GM12865 (cell line): ENCODE measurements at regions not wholly inside any gene's neighbourhood (a gene's known extent, or its start where the extent isn't known, plus 50 kb on each side); places are given as distances from the start of the nearest gene placed in this dataset.

Source experiments
- DNase-seq: peaks from one replicate; pipeline ENCODE4 v3.0.0; 2010; ENCODE audit warnings: low read depth
- H3K4me3 ChIP-seq: 2 replicates; pipeline ENCODE4 v1.5.1; 2011; ENCODE audit warnings: mild to moderate bottlenecking, low read depth, low read length, control low read depth
- CTCF ChIP-seq: IDR thresholded peaks from 2 replicates; pipeline ENCODE4 v1.5.1; 2011; ENCODE audit warnings: low read length, control low read depth, low read depth, inconsistent platforms; ENCODE audit not compliant: insufficient read depth; ENCODE audit errors: missing control alignments

- no peak for TF ChIP-seq CTCF
- no peak overlapping the region for H3K4me3 ChIP-seq
- no peak for DNase-seq
Measured at GRCh38 chr17:52824542-52824941, 666.0 kb upstream of the CA10 start.

GRCh38 chr17:52823155-52823554 is 664.6 kb upstream of the CA10 start:
- no peak overlapping the region for H3K4me3 ChIP-seq
- no peak for DNase-seq
- no peak for TF ChIP-seq CTCF

GRCh38 chr17:52790359-52790955 is 631.9 kb upstream of the CA10 start:
- no peak for TF ChIP-seq CTCF
- DNase-seq, result no peak

GRCh38 chr17:52789829-52790228 is 631.3 kb upstream of the CA10 start:
- TF ChIP-seq CTCF, result no peak
- H3K4me3 ChIP-seq, result no peak overlapping the region
- no peak for DNase-seq

More at GRCh38 chr17:52790359-52790955, 631.9 kb upstream of the CA10 start:
- H3K4me3 ChIP-seq, result no peak overlapping the region

GRCh38 chr17:52776234-52776633 is 617.7 kb upstream of the CA10 start:
- no peak overlapping the region for H3K4me3 ChIP-seq
- TF ChIP-seq CTCF, result no peak
- DNase-seq, result no peak

GRCh38 chr17:52762794-52763167 is 604.3 kb upstream of the CA10 start:
- TF ChIP-seq CTCF, result no peak
- DNase-seq, result no peak
- H3K4me3 ChIP-seq, result no peak overlapping the region

- H3K4me3 ChIP-seq, result no peak overlapping the region
- no peak for DNase-seq
- no peak for TF ChIP-seq CTCF
Measured at GRCh38 chr17:52762147-52762793, 603.8 kb upstream of the CA10 start.
